AG04450 (cell line): ENCODE measurements at regions not wholly inside any gene's neighbourhood (a gene's known extent, or its start where the extent isn't known, plus 50 kb on each side); places are given as distances from the start of the nearest gene placed in this dataset.

ENCODE experiments used
- CTCF ChIA-PET: fragments of 300-600, 350-600 bp; formaldehyde crosslinking; extraction: SDS; loops from one replicate; lab custom pipeline; 2022; ENCODE audit warnings: antibody characterized with exemption, inconsistent platforms; lab: Charles Lee
- POLR2A ChIA-PET: fragments of 350-600 bp; formaldehyde crosslinking; extraction: SDS; loops from one replicate; lab custom pipeline; 2021; ENCODE audit warnings: antibody characterized with exemption, inconsistent platforms; lab: Yijun Ruan, JAX
- DNase-seq: peaks from one replicate; pipeline ENCODE4 v3.0.0-alpha.2; 2011; ENCODE audit warnings: low read depth, low spot score
- H3K27ac ChIP-seq: one replicate; pipeline ENCODE4 v1.5.1; 2012; ENCODE audit warnings: low read depth, low read length, control low read depth
- H3K27me3 ChIP-seq: one replicate; pipeline ENCODE4 v1.6.0; 2012; ENCODE audit warnings: low read length; ENCODE audit not compliant: control insufficient read depth, insufficient read depth
- H3K4me3 ChIP-seq: 2 replicates; pipeline ENCODE4 v1.5.1; 2011; ENCODE audit warnings: mild to moderate bottlenecking, low read depth, low read length, control low read depth
- H3K9me3 ChIP-seq: 2 replicates; pipeline ENCODE4 v1.5.1; 2012; ENCODE audit warnings: low read length; ENCODE audit not compliant: control insufficient read depth, insufficient read depth
- CTCF ChIP-seq: IDR thresholded peaks from 2 replicates; pipeline ENCODE4 v1.5.1; 2011; ENCODE audit warnings: low read depth, low read length, control low read depth, inconsistent platforms

GRCh38 chr1:115201598-115201997 lies 112.3 kb upstream of the TSPAN2 start:
- CTCF ChIA-PET = no interaction called here
- POLR2A ChIA-PET = no interaction called here
- no peaks in the 10 kb centered on the region for H3K9me3 ChIP-seq
- no peak overlapping the region for H3K4me3 ChIP-seq
- no peaks in the 10 kb centered on the region for H3K27me3 ChIP-seq
- no peak for DNase-seq
- TF ChIP-seq CTCF = no peak
- H3K27ac ChIP-seq = no peak overlapping the region

- CTCF ChIA-PET = interaction anchor here (1.3 kb wide), 1 partner anchor 396 kb away, joined by 3 read pairs; no protein-coding TSS in a partner anchor
Observed at GRCh38 chr1:115199416-115200132, 110.3 kb upstream of the TSPAN2 start.

GRCh38 chr1:115198938-115199337 lies 109.6 kb upstream of the TSPAN2 start:
- no peak overlapping the region for H3K4me3 ChIP-seq
- ChIA-PET CTCF (interaction anchor here (0.6 to 1.3 kb wide), 2 partner anchors 13 to 397 kb away, joined by 3 to 6 read pairs; no protein-coding TSS in a partner anchor), POLR2A (no interaction called here)
- no peak for DNase-seq
- no peaks in the 10 kb centered on the region for H3K27me3 ChIP-seq
- no peak for TF ChIP-seq CTCF
- no peaks in the 10 kb centered on the region for H3K9me3 ChIP-seq
- no peak overlapping the region for H3K27ac ChIP-seq

More at GRCh38 chr1:115199416-115200132, 110.3 kb upstream of the TSPAN2 start:
- no peak overlapping the region for H3K27ac ChIP-seq
- H3K9me3 ChIP-seq = no peaks in the 10 kb centered on the region
- POLR2A ChIA-PET = no interaction called here
- DNase-seq = no peak
- no peak overlapping the region for H3K4me3 ChIP-seq
- H3K27me3 ChIP-seq = no peaks in the 10 kb centered on the region
- no peak for TF ChIP-seq CTCF

- Histone ChIP-seq H3K27me3 (no peaks in the 10 kb centered on the region), H3K4me3 (no peak overlapping the region), H3K27ac (no peak overlapping the region), H3K9me3 (no peaks in the 10 kb centered on the region)
- ChIA-PET CTCF (no interaction called here), POLR2A (no interaction called here)
- no peak for TF ChIP-seq CTCF
- DNase-seq = no peak
Observed at GRCh38 chr1:115196296-115196695, 107.0 kb upstream of the TSPAN2 start.

- Histone ChIP-seq H3K27ac (no peak overlapping the region), H3K27me3 (no peaks in the 10 kb centered on the region), H3K9me3 (no peaks in the 10 kb centered on the region), H3K4me3 (no peak overlapping the region)
- ChIA-PET CTCF (no interaction called here), POLR2A (no interaction called here)
- TF ChIP-seq CTCF = no peak
- DNase-seq = no peak
Observed at GRCh38 chr1:115194506-115194905, 105.2 kb upstream of the TSPAN2 start.
